ENCODE measurements at regions not wholly inside any gene's neighbourhood (a gene's known extent, or its start where the extent isn't known, plus 50 kb on each side); places are given as distances from the start of the nearest gene placed in this dataset.
"Not testable (repeated sequence)": the region's sequence is repeated elsewhere in the genome, so short reads cannot be mapped to it uniquely, and the experiment has no call there.

GRCh38 chr3:178349218-178349596, 187.0 kb upstream of the KCNMB2 start:
- TF ChIP-seq POLR2A, EP300 (IDR thresholded peaks at IDR 0.05): not testable (repeated sequence)

All from ovary (tissue), 1 donor.